ENCODE measurements at regions not wholly inside any gene's neighbourhood (a gene's known extent, or its start where the extent isn't known, plus 50 kb on each side); places are given as distances from the start of the nearest gene placed in this dataset.

- Mint-ChIP-seq H3K4me1 (no peaks in the 10 kb centered on the region), H3K36me3 (no peaks in the 10 kb centered on the region), H3K27me3 (ENCODE audit: low read depth) (no peaks in the 10 kb centered on the region), H3K27ac (no peak overlapping the region), H3K9me3 (peaks cover 14% of the 10 kb centered on the region), H3K4me3 (no peak overlapping the region)
- ChIA-PET POLR2A (no interaction called here), CTCF (no interaction called here)
- TF ChIP-seq TEAD4 (CRISPR knock-in tag; IDR thresholded peaks at IDR 0.05) (no peak), USF2 (CRISPR knock-in tag; IDR thresholded peaks at IDR 0.05) (no peak), ATF6 (CRISPR knock-in tag; IDR thresholded peaks at IDR 0.05) (no peak), ESRRA (CRISPR knock-in tag; IDR thresholded peaks at IDR 0.05; ENCODE audit: borderline replicate concordance) (no peak), IRF1 (CRISPR knock-in tag; IDR thresholded peaks at IDR 0.05) (no peak), FOXJ3 (CRISPR knock-in tag; IDR thresholded peaks at IDR 0.05; ENCODE audit: borderline replicate concordance) (no peak), SMAD3 (CRISPR knock-in tag; IDR thresholded peaks at IDR 0.05; ENCODE audit: borderline replicate concordance) (no peak), EMX1 (CRISPR knock-in tag; IDR thresholded peaks at IDR 0.05) (no peak), STAT6 (CRISPR knock-in tag; conservative IDR thresholded peaks at IDR 0.05; ENCODE audit: low read depth) (no peak), ZNF121 (CRISPR knock-in tag; IDR thresholded peaks at IDR 0.05) (no peak), E2F1 (CRISPR knock-in tag; IDR thresholded peaks at IDR 0.05) (no peak), IRF2 (CRISPR knock-in tag; IDR thresholded peaks at IDR 0.05; ENCODE audit: borderline replicate concordance, low read depth) (no peak)
- DNase-seq (ENCODE audit: low spot score) (no peak), ATAC-seq (no peak)
These were observed 216.7 kb downstream of the FOXG1 start for GRCh38 chr14:28983279-28983678.

GRCh38 chr14:28987516-28987915 is 220.9 kb downstream of the FOXG1 start:
- Mint-ChIP-seq H3K27ac (no peak overlapping the region), H3K36me3 (no peaks in the 10 kb centered on the region), H3K4me3 (no peak overlapping the region), H3K9me3 (peaks cover 3% of the 10 kb centered on the region; the same call in 1 of the 2 replicates), H3K27me3 (ENCODE audit: low read depth) (no peaks in the 10 kb centered on the region), H3K4me1 (no peaks in the 10 kb centered on the region)
- no peak for TF ChIP-seq GTF2I (CRISPR knock-in tag; conservative IDR thresholded peaks at IDR 0.05)
- TF ChIP-seq MYBL2 (CRISPR knock-in tag; IDR thresholded peaks at IDR 0.05), result no peak
- no peak for TF ChIP-seq ZNF138 (CRISPR knock-in tag; conservative IDR thresholded peaks at IDR 0.05)
- TF ChIP-seq CBFB (CRISPR knock-in tag; IDR thresholded peaks at IDR 0.05; ENCODE audit: low read depth), result no peak
- no peak for TF ChIP-seq ARID4B (CRISPR knock-in tag; IDR thresholded peaks at IDR 0.05; ENCODE audit: borderline replicate concordance)
- no peak for TF ChIP-seq NR2C2 (CRISPR knock-in tag; IDR thresholded peaks at IDR 0.05)
- no peak for TF ChIP-seq OVOL2 (CRISPR knock-in tag; IDR thresholded peaks at IDR 0.05; ENCODE audit: borderline replicate concordance)
- TF ChIP-seq IRF2 (CRISPR knock-in tag; IDR thresholded peaks at IDR 0.05; ENCODE audit: borderline replicate concordance, low read depth), result no peak
- TF ChIP-seq ZNF263 (CRISPR knock-in tag; IDR thresholded peaks at IDR 0.05; ENCODE audit: low read depth), result no peak
- no peak for TF ChIP-seq ETV6 (CRISPR knock-in tag; IDR thresholded peaks at IDR 0.05)
- no peak for TF ChIP-seq SMAD3 (CRISPR knock-in tag; IDR thresholded peaks at IDR 0.05; ENCODE audit: borderline replicate concordance)
- TF ChIP-seq FOXK1 (CRISPR knock-in tag; IDR thresholded peaks at IDR 0.05), result no peak
- no peak for TF ChIP-seq NFE2L1 (CRISPR knock-in tag; IDR thresholded peaks at IDR 0.05)
- TF ChIP-seq ZNF219 (CRISPR knock-in tag; IDR thresholded peaks at IDR 0.05; ENCODE audit: borderline replicate concordance), result no peak
- DNase-seq (ENCODE audit: low spot score) (no peak), ATAC-seq (no peak)
- ChIA-PET CTCF (no interaction called here), POLR2A (no interaction called here)

Measured in WTC11 (cell line).